22Rv1 (cell line): ENCODE measurements at regions not wholly inside any gene's neighbourhood (a gene's known extent, or its start where the extent isn't known, plus 50 kb on each side); places are given as distances from the start of the nearest gene placed in this dataset.

Experiments used
- H3K27ac ChIP-seq: fragments of 450-650 bp; 2 replicates; pipeline ENCODE4 v1.5.1; 2017
- CTCF ChIP-seq: fragments of 450-650 bp; IDR thresholded peaks from 2 replicates; pipeline ENCODE4 v1.5.1; 2017; ENCODE audit warnings: mild to moderate bottlenecking
- ZFX ChIP-seq: fragments of 450-650 bp; IDR thresholded peaks from 2 replicates; pipeline ENCODE4 v1.6.1; 2017; ENCODE audit warnings: antibody characterized with exemption, borderline replicate concordance

- TF ChIP-seq ZFX (no peak), CTCF (no peak)
- H3K27ac ChIP-seq = no peak overlapping the region
These were observed 216.8 kb upstream of the MYT1L start for GRCh38 chr2:2547911-2548310.

- TF ChIP-seq CTCF = no peak
- TF ChIP-seq ZFX = no peak
- no peak overlapping the region for H3K27ac ChIP-seq
These were observed 216.4 kb upstream of the MYT1L start for GRCh38 chr2:2547451-2547850.

- no peak overlapping the region for H3K27ac ChIP-seq
These were observed 215.0 kb upstream of the MYT1L start for GRCh38 chr2:2546046-2546445.

GRCh38 chr2:2542966-2543611, 212.0 kb upstream of the MYT1L start:
- H3K27ac ChIP-seq = no peak overlapping the region
- TF ChIP-seq ZFX (no peak), CTCF (peak; percentile 40; the same call in 1 of the 2 replicates)

More at GRCh38 chr2:2546046-2546445, 215.0 kb upstream of the MYT1L start:
- no peak for TF ChIP-seq CTCF
- no peak for TF ChIP-seq ZFX

- TF ChIP-seq CTCF = no peak
- no peak for TF ChIP-seq ZFX
- no peak overlapping the region for H3K27ac ChIP-seq
These were observed 211.2 kb upstream of the MYT1L start for GRCh38 chr2:2542316-2542715.

- no peak for TF ChIP-seq ZFX
- no peak for TF ChIP-seq CTCF
- no peak overlapping the region for H3K27ac ChIP-seq
These were observed 209.3 kb upstream of the MYT1L start for GRCh38 chr2:2540406-2540805.

GRCh38 chr2:2536416-2537056, 205.5 kb upstream of the MYT1L start:
- TF ChIP-seq ZFX (no peak), CTCF (no peak)
- no peak overlapping the region for H3K27ac ChIP-seq
